SK-N-MC (cell line): ENCODE measurements at regions not wholly inside any gene's neighbourhood (a gene's known extent, or its start where the extent isn't known, plus 50 kb on each side); places are given as distances from the start of the nearest gene placed in this dataset.

Source experiments
- EZH2 ChIP-seq: fragments of 200-600 bp; sonication (generic); IDR thresholded peaks from one replicate; pipeline ENCODE4 v1.6.1; 2017; ENCODE audit warnings: antibody characterized with exemption
- POLR2AphosphoS5 ChIP-seq: IDR thresholded peaks from 2 replicates; pipeline ENCODE4 v1.6.1; 2012; ENCODE audit warnings: mild to moderate bottlenecking, low read depth, low read length, borderline replicate concordance

DNA sequence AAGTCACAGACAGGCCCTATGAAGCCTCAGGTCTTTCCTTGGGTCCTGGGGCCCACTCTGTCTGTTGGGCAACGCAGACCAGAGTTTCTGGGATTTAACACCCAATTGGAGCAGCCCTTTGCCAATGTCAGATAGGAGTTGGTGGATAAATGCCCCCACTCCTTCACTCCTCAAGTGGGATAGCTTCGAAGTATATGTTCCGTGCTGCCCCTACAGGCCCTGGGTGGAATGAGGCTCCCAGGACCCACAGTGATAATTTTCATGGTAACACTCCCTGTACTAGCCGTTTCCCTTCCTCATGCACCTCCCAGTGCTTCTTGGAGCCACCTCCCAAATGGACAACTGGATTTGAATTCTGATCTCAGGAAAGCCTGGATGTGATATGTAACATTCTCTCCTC, 145.4 kb downstream of the FOXA2 start:
- TF ChIP-seq POLR2AphosphoS5 (no peak), EZH2 (no peak)
